IMR-90 (cell line): ENCODE measurements at regions not wholly inside any gene's neighbourhood (a gene's known extent, or its start where the extent isn't known, plus 50 kb on each side); places are given as distances from the start of the nearest gene placed in this dataset.

Source experiments
- ATAC-seq: fragments of 200-7000 bp; cut with Tn5 transposase; 2 replicates; pipeline ENCODE4 v1.9.1; 2020; ENCODE audit warnings: low read depth, mild to moderate bottlenecking, moderate library complexity
- BruUV-seq: library from RNA; stranded (reverse); fragments of 400-500 nt; replicated peaks from 2 replicates; lab custom pipeline; 2021; lab: Mats Ljungman, UMichigan
- CTCF ChIA-PET: fragments of 300-600 bp; formaldehyde crosslinking; extraction: SDS; loops from one replicate; lab custom pipeline; 2021; ENCODE audit warnings: antibody characterized with exemption; lab: Yijun Ruan, JAX
- POLR2A ChIA-PET: fragments of 300-600 bp; sonication (Branson Sonifier 250); formaldehyde crosslinking; loops from one replicate; lab custom pipeline; 2022; ENCODE audit warnings: antibody characterized with exemption; ENCODE audit not compliant: unreplicated experiment; lab: Charles Lee
- DNase-seq: peaks from one replicate; pipeline ENCODE4 v3.0.0; 2013
- H2AFZ ChIP-seq: replicated peaks from 2 replicates; pipeline ENCODE3; 2013; ENCODE audit warnings: low read length, mild to moderate bottlenecking; ENCODE audit not compliant: poor library complexity
- H2AK5ac ChIP-seq: 2 replicates; pipeline ENCODE4 v1.6.1; 2013; ENCODE audit warnings: low read depth, low read length, inconsistent platforms
- H2AK9ac ChIP-seq: replicated peaks from 2 replicates; pipeline ENCODE3; 2013; ENCODE audit warnings: mild to moderate bottlenecking, low read depth, low read length, moderate library complexity; ENCODE audit not compliant: poor library complexity
- H2BK120ac ChIP-seq: 2 replicates; pipeline ENCODE4 v1.6.1; 2013; ENCODE audit warnings: low read depth, low read length, inconsistent platforms
- H2BK15ac ChIP-seq: 3 replicates; pipeline ENCODE4 v1.6.1; 2013; ENCODE audit warnings: low read depth, low read length, inconsistent platforms
- H2BK20ac ChIP-seq: 2 replicates; pipeline ENCODE4 v1.6.1; 2013; ENCODE audit warnings: low read depth, mild to moderate bottlenecking, inconsistent platforms, low read length, moderate library complexity
- H2BK5ac ChIP-seq: 2 replicates; pipeline ENCODE4 v1.6.1; 2013; ENCODE audit warnings: mild to moderate bottlenecking, low read depth, low read length, inconsistent platforms; ENCODE audit not compliant: poor library complexity, severe bottlenecking
- H3K14ac ChIP-seq: replicated peaks from 2 replicates; pipeline ENCODE4 v1.6.1; 2013; ENCODE audit warnings: low read depth, low read length, inconsistent platforms
- H3K18ac ChIP-seq: 2 replicates; pipeline ENCODE4 v1.6.1; 2013; ENCODE audit warnings: low read depth, low read length, control low read depth
- H3K23ac ChIP-seq: 2 replicates; pipeline ENCODE4 v1.6.1; 2013; ENCODE audit warnings: low read depth, low read length, inconsistent platforms
- H3K27ac ChIP-seq: 2 replicates; pipeline ENCODE4 v1.5.1; 2013; ENCODE audit warnings: mild to moderate bottlenecking, control low read depth, low read length; ENCODE audit not compliant: insufficient read depth
- H3K27me3 ChIP-seq: 2 replicates; pipeline ENCODE4 v1.6.1; 2013; ENCODE audit warnings: low read length; ENCODE audit not compliant: control insufficient read depth, insufficient read depth
- H3K36me3 ChIP-seq: 2 replicates; pipeline ENCODE4 v1.6.1; 2013; ENCODE audit warnings: low read length, mixed read lengths; ENCODE audit not compliant: control insufficient read depth, insufficient read depth
- H3K4ac ChIP-seq: 2 replicates; pipeline ENCODE4 v1.6.1; 2013; ENCODE audit warnings: low read depth, low read length, inconsistent platforms
- H3K4me1 ChIP-seq: 2 replicates; pipeline ENCODE4 v1.6.1; 2013; ENCODE audit warnings: low read length, mixed read lengths; ENCODE audit not compliant: control insufficient read depth, insufficient read depth
- H3K4me2 ChIP-seq: 2 replicates; pipeline ENCODE4 v1.6.1; 2013; ENCODE audit warnings: low read depth, mild to moderate bottlenecking, control low read depth, low read length, moderate library complexity
- H3K4me3 ChIP-seq: 2 replicates; pipeline ENCODE4 v1.5.1; 2013; ENCODE audit warnings: low read depth, mild to moderate bottlenecking, control low read depth, low read length, moderate library complexity; ENCODE audit not compliant: insufficient read depth
- H3K56ac ChIP-seq: 2 replicates; pipeline ENCODE4 v1.6.1; 2013; ENCODE audit warnings: low read length, inconsistent platforms; ENCODE audit not compliant: insufficient read depth; ENCODE audit errors: extremely low read depth
- H3K79me1 ChIP-seq, 2 experiments: 2 replicates each; pipeline ENCODE4 v1.6.1; 2013; ENCODE audit warnings: low read length in 2 of 2, inconsistent platforms in 1 of 2, low read depth in 1 of 2
- H3K9ac ChIP-seq: 2 replicates; pipeline ENCODE4 v1.6.1; 2013; ENCODE audit warnings: low read depth, low read length, control low read depth
- H3K9me1 ChIP-seq: 2 replicates; pipeline ENCODE4 v1.6.1; 2013; ENCODE audit warnings: low read length, inconsistent platforms; ENCODE audit not compliant: insufficient read depth
- H3K9me3 ChIP-seq: 2 replicates; pipeline ENCODE4 v1.6.1; 2013; ENCODE audit warnings: low read length; ENCODE audit not compliant: control insufficient read depth, insufficient read depth
- H4K20me1 ChIP-seq: 2 replicates; pipeline ENCODE4 v1.6.1; 2013; ENCODE audit warnings: low read length, inconsistent platforms; ENCODE audit not compliant: insufficient read depth
- H4K5ac ChIP-seq: 2 replicates; pipeline ENCODE4 v1.6.1; 2013; ENCODE audit warnings: mild to moderate bottlenecking, low read depth, low read length, control low read depth
- H4K8ac ChIP-seq, 2 experiments: 2 replicates each; pipeline ENCODE4 v1.6.1; 2013; ENCODE audit warnings: low read depth in 2 of 2, low read length in 2 of 2, control low read depth in 1 of 2, inconsistent platforms in 1 of 2
- H4K91ac ChIP-seq: 2 replicates; pipeline ENCODE4 v1.6.1; 2013; ENCODE audit warnings: low read depth, low read length, inconsistent platforms; ENCODE audit not compliant: insufficient read depth
- CHD1 ChIP-seq: IDR thresholded peaks from 2 replicates; pipeline ENCODE4 v1.6.1; 2012; ENCODE audit warnings: low read depth, low read length, improper control_type of control experiment
- MAZ ChIP-seq: IDR thresholded peaks from 2 replicates; pipeline ENCODE4 v1.6.1; 2012; ENCODE audit warnings: low read depth, mild to moderate bottlenecking, low read length, improper control_type of control experiment, moderate library complexity, borderline replicate concordance
- SMC3 ChIP-seq: fragments of 150-350 bp; IDR thresholded peaks from 2 replicates; pipeline ENCODE4 v1.6.1; 2016; ENCODE audit warnings: low read depth, mild to moderate bottlenecking, antibody characterized with exemption, low read length, moderate library complexity
- WGBS, 2 experiments: methylation state at CpG; one replicate each; pipeline versions ENCODE4 v1.1.5 to v1.1.7; 2013; ENCODE audit warnings: missing lambda C conversion rate in 2 of 2; ENCODE audit not compliant: insufficient read length in 1 of 2; ENCODE audit errors: extremely low coverage in 2 of 2; 5-methylcytosine and 5-hydroxymethylcytosine counted together
- dilution Hi-C: fragments of 300-500 bp; cut with HindIII; formaldehyde crosslinking; loops from one replicate; pipeline ENCODE4 v1.14.3; 2018; ENCODE audit warnings: low sequenced_read_pairs; ENCODE audit not compliant: unreplicated experiment
- in situ Hi-C: fragments of 300-500 bp; cut with MboI; formaldehyde crosslinking; loops from 3 replicates; pipeline ENCODE4 v1.14.3; 2019; ENCODE audit warnings: low sequenced_read_pairs, inconsistent platforms, mixed read lengths
- intact Hi-C: fragments of 100-400 bp; cut with micrococcal nuclease; formaldehyde crosslinking; loops from 2 replicates; pipeline ENCODE4 v1.10.0; 2022

- Histone ChIP-seq H2AK9ac (no peak overlapping the region), H3K18ac (no peak overlapping the region), H3K79me1 (no peaks in the 10 kb centered on the region), H3K4ac (no peak overlapping the region), H3K4me3 (no peak overlapping the region), H2AK5ac (no peak overlapping the region), H4K20me1 (no peaks in the 10 kb centered on the region), H3K9ac (no peak overlapping the region), H2AFZ (no peak overlapping the region), H3K56ac (no peak overlapping the region), H2BK15ac (no peak overlapping the region), H4K91ac (no peak overlapping the region), H3K36me3 (no peaks in the 10 kb centered on the region), H4K5ac (no peak overlapping the region), H3K27ac (no peak overlapping the region), H3K14ac (no peak overlapping the region), H3K9me3 (no peaks in the 10 kb centered on the region), H3K4me2 (no peak overlapping the region), H2BK5ac (no peak overlapping the region), H3K4me1 (no peaks in the 10 kb centered on the region), H3K9me1 (no peaks in the 10 kb centered on the region), H3K23ac (no peak overlapping the region), H2BK120ac (no peak overlapping the region), H4K8ac (no peak overlapping the region), H3K27me3 (no peaks in the 10 kb centered on the region), H2BK20ac (no peak overlapping the region)
- ATAC-seq (no peak), DNase-seq (no peak)
- no TSS peak for BruUV-seq
- intact Hi-C loops = no loop called here
- no CpG with 5 or more reads among the region's 3 CpGs for WGBS, 2 experiments
- in situ Hi-C loops = no loop called here
- TF ChIP-seq MAZ (no peak), CHD1 (no peak), SMC3 (no peak)
- ChIA-PET CTCF (no interaction called here), POLR2A (no interaction called here)
- dilution Hi-C loops = no loop called here
Observed at GRCh38 chr5:109605207-109605730, 84.5 kb upstream of the MAN2A1 start.
